Hepatocyte (in vitro differentiated cells): ENCODE measurements at regions not wholly inside any gene's neighbourhood (a gene's known extent, or its start where the extent isn't known, plus 50 kb on each side); places are given as distances from the start of the nearest gene placed in this dataset.

Experiments used
- CTCF ChIP-seq: fragments of 200-600 bp; sonication (generic); IDR thresholded peaks from 2 replicates; pipeline ENCODE4 v1.5.1; 2016; ENCODE audit warnings: antibody characterized with exemption, mild to moderate bottlenecking; ENCODE audit not compliant: poor library complexity
- EZH2 ChIP-seq: fragments of 200-600 bp; sonication (generic); IDR thresholded peaks from 2 replicates; pipeline ENCODE4 v1.6.1; 2016; ENCODE audit warnings: antibody characterized with exemption, mild to moderate bottlenecking, borderline replicate concordance

- TF ChIP-seq CTCF (no peak), EZH2 (no peak)
Measured at GRCh38 chr7:121578669-121579068, 182.6 kb upstream of the FAM3C start.
